ENCODE measurements at regions not wholly inside any gene's neighbourhood (a gene's known extent, or its start where the extent isn't known, plus 50 kb on each side); places are given as distances from the start of the nearest gene placed in this dataset.
"Not testable (repeated sequence)": the region's sequence is repeated elsewhere in the genome, so short reads cannot be mapped to it uniquely, and the experiment has no call there.

DNA sequence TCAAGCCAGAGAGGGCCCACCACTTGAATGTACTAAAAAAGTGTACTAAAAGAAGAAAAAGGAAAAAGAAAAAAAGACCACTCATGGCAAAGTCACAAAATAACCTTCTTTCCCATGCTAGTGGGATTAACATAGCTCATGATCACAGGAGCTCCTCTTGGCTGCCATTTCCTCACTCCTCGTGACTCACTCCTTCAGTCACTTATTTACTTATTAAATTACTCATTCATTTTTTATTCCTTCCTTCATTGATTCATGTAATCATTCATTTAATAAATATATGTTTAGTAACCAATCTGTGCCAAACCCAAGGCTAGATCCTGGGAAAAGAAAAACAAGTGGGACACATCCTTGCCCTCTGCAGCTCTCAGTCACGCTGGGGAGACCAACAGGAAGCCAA lies 300.5 kb downstream of the INSIG2 start:
- no peak overlapping the region for H3K4me3 ChIP-seq (ENCODE audit: low read length)
- no peak for TF ChIP-seq ZNF274 (IDR thresholded peaks at IDR 0.05; ENCODE audit: low read depth, low read length)

DNA sequence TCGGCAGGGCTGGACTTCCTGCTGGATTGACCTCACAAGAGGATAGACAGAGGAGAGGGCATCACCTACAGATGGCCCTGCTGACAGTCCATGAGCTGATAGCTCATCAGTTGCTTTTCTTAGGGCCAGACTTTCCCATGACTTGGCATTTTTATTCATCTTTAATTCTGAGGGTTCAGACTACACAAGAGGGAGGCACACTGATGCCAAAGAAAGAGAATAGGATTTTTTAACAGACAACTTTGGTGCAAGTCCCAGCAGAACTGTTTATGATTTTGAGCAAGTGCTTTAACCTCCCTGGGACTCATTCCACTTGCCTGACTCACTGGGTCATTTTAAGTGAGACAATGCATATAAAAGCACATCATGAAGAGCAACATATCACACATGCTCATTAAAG lies 299.2 kb downstream of the INSIG2 start:
- TF ChIP-seq ZNF274 (IDR thresholded peaks at IDR 0.05; ENCODE audit: low read depth, low read length): no peak

DNA sequence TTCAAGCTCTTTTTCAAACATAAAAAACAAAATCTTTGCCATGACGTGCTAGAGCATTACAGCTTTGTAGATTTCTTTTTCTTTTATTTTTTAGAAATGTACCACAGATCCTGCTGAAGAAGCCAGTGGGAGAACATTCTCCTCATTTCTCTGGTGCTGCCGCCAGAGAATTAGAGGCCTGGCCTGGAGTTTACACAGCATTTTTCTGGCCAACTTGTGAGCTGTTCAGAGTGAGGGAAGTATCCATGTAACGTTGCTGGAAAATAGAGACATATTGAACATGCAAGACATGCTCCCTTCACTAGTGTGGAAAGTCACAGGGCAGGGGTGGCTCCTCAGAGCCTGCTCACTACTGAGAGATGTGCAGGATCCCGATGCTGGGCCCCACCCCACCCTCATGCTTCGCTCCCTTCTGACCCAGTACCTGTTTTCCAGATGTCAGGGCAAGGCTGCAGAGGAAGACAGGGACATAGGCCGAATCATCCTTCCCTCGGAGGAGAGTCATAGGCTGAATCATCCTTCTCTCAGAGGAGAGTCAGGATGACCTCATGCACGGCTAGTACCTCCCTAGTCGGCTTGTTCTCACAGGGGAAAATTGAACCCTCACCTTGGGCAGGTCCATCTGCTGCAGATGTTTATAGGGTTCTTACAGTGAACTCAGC lies 298.5 kb downstream of the INSIG2 start:
- H3K4me3 ChIP-seq (ENCODE audit: low read length): no peak overlapping the region
- TF ChIP-seq ZNF274 (IDR thresholded peaks at IDR 0.05; ENCODE audit: low read depth, low read length): no peak

More for the DNA sequence above, 299.2 kb downstream of the INSIG2 start:
- H3K4me3 ChIP-seq (ENCODE audit: low read length): no peak overlapping the region

DNA sequence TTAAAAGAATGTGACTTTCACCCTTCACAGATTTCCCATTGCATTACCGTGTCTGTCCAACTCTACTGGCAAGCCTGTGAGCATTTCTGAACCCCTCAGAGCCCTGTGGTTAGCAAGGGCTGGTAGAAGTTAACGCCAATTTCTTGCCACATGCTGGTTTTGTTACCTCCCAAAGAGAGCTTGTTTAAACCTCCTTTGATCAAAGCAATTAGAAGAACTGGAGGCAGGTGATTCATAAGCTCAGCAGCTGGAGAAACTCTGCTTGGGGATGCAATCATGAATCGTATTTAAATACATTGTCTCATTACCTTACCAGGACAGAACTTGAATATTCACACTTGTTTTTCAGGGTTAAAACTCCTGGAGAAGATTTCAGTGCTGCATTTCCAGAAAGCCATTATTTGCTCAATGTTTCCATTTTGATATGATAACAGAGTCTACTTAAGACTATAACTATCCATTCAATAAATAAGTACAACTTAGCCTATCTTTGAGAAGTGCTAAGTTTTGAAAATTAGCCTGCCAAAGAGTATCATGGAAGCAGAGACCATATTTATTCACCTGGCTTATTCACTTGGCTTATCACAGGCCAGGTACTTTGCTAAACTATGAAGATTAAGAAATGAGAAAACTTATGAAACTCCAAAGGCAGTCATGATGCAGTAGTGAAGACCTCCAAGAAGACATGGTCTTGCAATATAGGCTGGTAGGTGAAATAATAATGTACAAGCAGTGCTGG lies 292.8 kb downstream of the INSIG2 start:
- H3K4me3 ChIP-seq (ENCODE audit: low read length): no peak overlapping the region
- no peak for TF ChIP-seq ZNF274 (IDR thresholded peaks at IDR 0.05; ENCODE audit: low read depth, low read length)

DNA sequence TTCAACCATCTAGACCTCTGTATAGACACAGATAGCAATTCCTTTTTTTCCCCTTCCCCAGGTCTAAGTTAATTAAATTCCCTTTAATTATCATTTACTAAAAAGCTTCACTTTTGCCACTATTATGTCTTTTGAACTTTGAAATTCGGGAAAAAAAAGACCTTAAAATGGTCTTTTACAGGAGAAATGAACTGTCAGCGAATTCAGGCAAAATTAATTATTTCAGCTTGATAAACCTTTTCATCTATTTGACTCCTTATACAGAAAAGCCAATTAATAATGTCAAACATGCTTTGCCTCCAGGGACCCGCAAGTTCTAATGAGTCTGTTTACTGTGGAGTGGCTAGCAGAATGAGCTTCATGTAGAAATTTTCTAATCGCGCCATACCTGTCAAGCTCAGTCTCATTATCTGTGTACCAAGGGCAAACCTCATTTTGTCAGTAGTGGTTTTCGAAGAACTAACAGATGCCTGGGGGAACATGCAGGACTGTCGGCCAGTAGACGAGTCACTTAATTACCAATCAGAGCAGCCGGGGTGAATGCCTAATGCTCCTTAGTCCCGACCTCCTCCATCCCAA lies 287.7 kb downstream of the INSIG2 start:
- no peak overlapping the region for H3K4me3 ChIP-seq (ENCODE audit: low read length)
- TF ChIP-seq ZNF274 (IDR thresholded peaks at IDR 0.05; ENCODE audit: low read depth, low read length): no peak

DNA sequence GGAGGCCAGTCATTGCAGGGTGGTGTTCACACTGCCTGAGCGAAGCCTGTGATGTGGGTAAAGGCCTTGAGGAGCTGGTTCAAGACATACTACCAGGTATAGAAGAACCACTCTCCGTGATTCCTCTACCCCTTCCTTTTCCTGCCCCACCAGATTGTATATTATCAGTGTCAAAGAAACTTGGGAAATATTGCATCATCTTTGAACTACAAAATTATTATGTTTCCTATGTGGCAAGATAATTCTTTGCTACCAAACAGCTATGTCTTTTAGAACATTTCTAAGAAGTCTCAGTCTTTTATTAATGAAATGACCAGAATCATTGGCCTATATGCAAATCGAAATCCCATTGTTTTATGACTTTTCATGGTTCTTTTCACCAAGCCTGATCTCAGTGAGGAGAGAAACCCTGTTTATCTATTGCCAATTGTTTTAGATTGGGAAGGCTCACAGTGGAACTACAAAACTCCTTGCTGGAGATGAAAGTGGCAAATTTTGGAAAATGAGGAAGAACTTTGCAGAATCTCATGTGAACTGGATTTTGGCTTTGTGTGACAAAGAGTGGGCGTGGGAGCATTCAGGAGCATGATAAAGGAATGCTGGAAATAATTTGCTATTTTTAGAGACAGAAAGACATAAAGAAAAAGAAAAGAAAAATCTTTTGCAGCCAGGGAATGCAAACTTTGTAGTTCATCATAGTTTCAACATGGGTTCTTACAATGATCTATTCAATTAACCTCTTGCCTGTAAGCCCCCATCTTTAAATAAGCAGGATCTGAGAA lies 286.9 kb downstream of the INSIG2 start:
- H3K4me3 ChIP-seq (ENCODE audit: low read length): no peak overlapping the region
- no peak for TF ChIP-seq ZNF274 (IDR thresholded peaks at IDR 0.05; ENCODE audit: low read depth, low read length)

DNA sequence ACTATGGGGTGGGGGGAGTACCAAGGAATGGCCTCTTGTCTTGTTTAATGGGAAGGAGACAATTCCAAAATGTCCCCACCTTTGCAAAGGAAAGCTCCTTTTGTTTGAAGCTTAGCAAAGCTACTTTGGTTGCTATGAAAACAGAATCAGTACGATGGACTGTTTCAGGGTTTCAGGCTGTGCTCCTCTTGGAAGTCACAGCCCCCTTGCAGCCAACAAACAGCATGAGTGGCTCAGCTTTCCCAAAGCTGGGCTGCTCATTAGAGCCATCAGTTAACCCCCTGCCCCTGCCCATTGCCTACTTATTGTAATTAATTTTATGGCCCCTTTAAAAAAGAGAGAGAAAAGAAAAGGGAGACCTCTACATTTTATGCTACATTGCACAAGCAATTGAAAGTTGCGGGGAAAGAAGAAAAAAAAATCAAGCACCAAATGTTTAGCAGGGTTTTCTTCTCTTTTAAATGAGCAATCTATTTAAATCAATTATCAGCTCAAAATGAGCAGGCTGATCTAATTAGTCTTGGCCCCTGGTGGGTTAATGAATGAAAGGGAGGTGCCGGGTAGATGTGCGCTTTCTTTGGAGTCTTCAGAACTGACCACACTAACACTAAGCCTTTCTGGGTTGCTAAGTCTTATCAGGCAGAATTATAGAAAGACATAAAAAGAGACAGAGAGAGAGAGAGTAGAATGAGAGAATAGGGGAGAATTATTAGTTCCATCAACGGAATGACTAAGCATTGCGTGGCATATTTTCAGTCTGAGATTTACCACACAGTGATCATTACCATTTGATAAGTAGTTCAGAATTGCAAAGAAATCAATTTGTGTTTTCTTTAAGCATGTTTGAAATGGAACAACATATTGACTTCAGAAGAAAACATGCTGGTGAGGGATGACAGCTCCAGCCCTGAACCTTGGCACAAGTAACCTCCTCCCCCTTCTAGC lies 284.9 kb downstream of the INSIG2 start:
- no peak overlapping the region for H3K4me3 ChIP-seq (ENCODE audit: low read length)
- no peak for TF ChIP-seq ZNF274 (IDR thresholded peaks at IDR 0.05; ENCODE audit: low read depth, low read length)

DNA sequence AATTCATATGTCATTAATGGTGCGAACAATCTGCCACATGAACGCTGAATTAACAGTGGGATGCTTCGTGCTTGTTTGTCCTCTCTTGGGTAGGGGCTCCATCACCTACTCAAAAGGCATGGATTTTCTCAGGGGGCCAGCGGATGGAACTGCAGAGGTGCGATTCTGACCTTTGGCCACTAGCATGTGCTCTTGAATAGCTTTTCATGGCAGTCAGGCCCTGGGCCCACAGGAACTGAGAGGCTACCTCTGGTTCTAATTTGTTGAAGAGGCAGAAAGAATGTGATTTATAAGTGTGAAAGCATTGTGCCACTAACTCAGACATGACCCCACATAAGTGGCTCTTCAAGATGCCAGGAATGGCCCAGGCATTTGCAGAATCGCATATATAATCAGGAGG lies 283.2 kb downstream of the INSIG2 start:
- no peak for TF ChIP-seq ZNF274 (IDR thresholded peaks at IDR 0.05; ENCODE audit: low read depth, low read length)
- no peak overlapping the region for H3K4me3 ChIP-seq (ENCODE audit: low read length)

DNA sequence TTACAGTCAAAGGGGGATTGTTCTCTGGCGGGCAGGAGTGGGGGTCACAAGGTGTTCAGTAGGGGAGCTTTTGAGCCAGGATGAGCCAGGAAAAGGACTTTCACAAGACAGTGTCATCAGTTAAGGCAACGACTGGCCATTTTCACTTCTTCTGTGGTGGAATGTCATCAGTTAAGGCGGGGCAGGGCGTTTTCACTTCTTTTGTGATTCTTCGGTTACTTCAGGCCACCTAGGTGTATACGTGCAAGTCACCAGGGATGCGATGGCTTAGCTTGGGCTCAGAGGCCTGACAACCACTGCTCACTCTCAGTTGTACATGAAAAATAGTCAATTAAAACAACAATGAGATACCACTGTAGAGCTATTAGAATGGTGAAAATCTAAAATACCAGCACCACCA lies 281.2 kb downstream of the INSIG2 start:
- H3K4me3 ChIP-seq (ENCODE audit: low read length): not testable (repeated sequence)

DNA sequence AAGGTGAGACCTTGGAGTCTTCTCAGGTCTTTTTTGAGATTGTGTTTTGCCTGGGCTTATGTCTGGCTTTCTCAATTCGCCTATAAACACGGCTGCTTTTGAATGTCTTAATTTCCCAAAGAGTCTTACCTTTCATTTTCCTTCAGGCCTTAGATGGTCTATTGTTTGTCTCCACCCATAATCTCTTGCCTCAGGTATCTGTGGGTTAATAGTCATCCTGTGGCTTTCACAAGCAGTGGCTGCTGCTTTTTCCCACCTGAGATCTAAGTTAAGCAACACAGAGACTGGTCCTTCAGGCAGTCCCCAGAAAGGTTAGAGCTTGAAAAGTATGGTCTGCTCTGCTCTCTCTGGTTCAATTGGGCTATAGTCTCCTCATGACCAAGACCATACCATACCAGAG lies 275.3 kb downstream of the INSIG2 start:
- no peak overlapping the region for H3K4me3 ChIP-seq (ENCODE audit: low read length)
- no peak for TF ChIP-seq ZNF274 (IDR thresholded peaks at IDR 0.05; ENCODE audit: low read depth, low read length)

DNA sequence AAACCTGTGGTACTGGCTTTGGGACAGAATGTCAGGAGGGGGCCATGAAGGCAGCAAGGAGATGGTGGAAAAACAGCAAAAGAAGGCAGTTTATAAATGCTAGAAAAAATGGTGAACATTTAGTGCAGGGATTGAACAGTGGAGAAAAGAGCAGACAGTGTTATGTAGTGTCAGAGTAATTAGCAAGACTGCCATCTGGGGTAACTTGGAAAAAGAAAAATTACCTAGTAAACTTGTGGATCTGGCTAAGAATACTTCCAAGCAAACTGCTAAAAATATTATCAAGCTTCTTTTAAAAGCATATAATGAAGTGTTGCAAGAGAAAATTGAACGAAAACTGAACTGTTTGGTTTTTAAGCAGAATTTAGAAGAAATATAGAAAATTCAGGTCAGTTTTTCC lies 267.8 kb downstream of the INSIG2 start:
- no peak for TF ChIP-seq ZNF274 (IDR thresholded peaks at IDR 0.05; ENCODE audit: low read depth, low read length)
- H3K4me3 ChIP-seq (ENCODE audit: low read length): no peak overlapping the region

DNA sequence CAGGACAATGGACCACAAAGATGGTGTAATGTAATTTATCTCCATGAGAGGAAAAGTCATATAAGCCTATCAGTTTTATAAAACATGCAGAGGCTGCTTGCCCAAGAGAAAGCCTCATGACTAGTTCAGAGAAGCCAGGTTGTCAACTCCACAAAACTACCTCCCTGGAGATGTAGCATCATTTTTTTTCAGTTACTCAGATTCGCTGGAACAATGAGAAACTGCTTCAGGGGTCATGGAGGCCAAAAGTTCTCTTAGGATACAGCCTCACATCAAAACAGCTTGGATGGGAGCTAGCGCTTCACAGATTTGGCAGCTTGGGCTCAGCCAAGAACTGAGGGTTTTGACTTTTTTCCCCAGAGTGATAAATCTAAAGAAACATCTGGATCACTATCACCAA lies 263.5 kb downstream of the INSIG2 start:
- no peak for TF ChIP-seq ZNF274 (IDR thresholded peaks at IDR 0.05; ENCODE audit: low read depth, low read length)
- no peak overlapping the region for H3K4me3 ChIP-seq (ENCODE audit: low read length)

DNA sequence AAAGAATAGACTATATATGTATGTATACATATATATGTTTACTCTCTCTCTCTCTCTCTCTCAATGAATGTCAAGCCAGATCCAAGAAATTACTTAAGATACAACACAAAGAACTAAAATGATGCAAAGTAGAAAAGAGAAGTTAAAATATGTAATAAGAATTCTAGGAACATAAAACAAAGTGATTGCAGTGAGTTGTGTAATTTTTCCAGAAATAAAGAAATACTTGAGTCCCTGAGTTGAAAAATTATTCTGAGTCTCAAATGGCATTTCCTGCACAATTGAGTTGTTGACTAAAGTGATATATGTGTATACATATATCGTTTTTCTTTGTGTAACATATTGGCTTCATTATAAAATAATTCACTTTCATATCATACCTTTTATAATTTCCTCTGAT lies 262.4 kb downstream of the INSIG2 start:
- no peak overlapping the region for H3K4me3 ChIP-seq (ENCODE audit: low read length)
- no peak for TF ChIP-seq ZNF274 (IDR thresholded peaks at IDR 0.05; ENCODE audit: low read depth, low read length)

DNA sequence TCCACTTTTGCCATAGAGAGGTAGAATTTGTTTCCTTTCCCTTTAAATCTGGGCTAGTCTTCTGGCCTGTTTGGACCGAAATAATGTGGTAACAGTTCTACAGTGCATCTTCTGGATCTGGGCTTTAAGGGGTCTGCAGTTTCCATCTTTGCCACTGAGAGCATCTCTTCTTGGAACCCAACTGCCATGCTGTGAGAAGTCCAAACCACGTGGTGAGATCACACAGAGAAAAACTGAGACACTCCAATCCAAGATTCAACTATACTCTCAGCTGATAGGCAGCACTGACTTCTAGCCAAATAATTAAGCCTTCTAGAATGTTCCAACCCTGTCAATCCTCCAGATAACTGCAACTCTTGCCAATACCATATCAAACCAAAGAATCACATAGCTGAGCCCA lies 261.1 kb downstream of the INSIG2 start:
- no peak for TF ChIP-seq ZNF274 (IDR thresholded peaks at IDR 0.05; ENCODE audit: low read depth, low read length)
- H3K4me3 ChIP-seq (ENCODE audit: low read length): no peak overlapping the region

Measured in GM08714 (cell line).